Endothelial cell of umbilical vein (primary cell): ENCODE measurements at regions not wholly inside any gene's neighbourhood (a gene's known extent, or its start where the extent isn't known, plus 50 kb on each side); places are given as distances from the start of the nearest gene placed in this dataset.

ENCODE experiments used
- BruUV-seq: library from RNA; stranded (reverse); fragments of 400-500 nt; replicated peaks from 2 replicates; lab custom pipeline; 2021; lab: Mats Ljungman, UMichigan
- CTCF ChIA-PET: fragments of 300-600, 350-600 bp; sonication (Branson Sonifier 250); formaldehyde crosslinking; loops from one replicate; lab custom pipeline; 2021; ENCODE audit warnings: antibody characterized with exemption, inconsistent platforms; lab: Charles Lee
- POLR2A ChIA-PET: fragments of 300-600, 350-600 bp; sonication (Branson Sonifier 250); formaldehyde crosslinking; loops from one replicate; lab custom pipeline; 2021; ENCODE audit warnings: antibody characterized with exemption, inconsistent platforms; lab: Charles Lee
- DNase-seq: peaks from one replicate; pipeline ENCODE4 v3.0.0-alpha.2; 2011; ENCODE audit warnings: low read depth, low spot score
- FAIRE-seq: peaks from 2 replicates; lab custom pipeline; 2011; peaks lifted over from hg19 to GRCh38; lab: Jason Lieb, UNC
- H2AFZ ChIP-seq: 2 replicates; pipeline ENCODE4 v1.6.0; 2012; ENCODE audit warnings: low read depth, low read length, control low read depth, inconsistent platforms
- H3K27ac ChIP-seq: 2 replicates; pipeline ENCODE4 v1.5.1; 2011; ENCODE audit warnings: low read depth, mild to moderate bottlenecking, control low read depth, low read length, moderate library complexity; ENCODE audit not compliant: insufficient read depth
- H3K27me3 ChIP-seq, 2 experiments: 2 replicates each; pipeline versions ENCODE4 v1.6.0 to v1.6.1; 2011; ENCODE audit warnings: low read length in 2 of 2, mixed read lengths in 1 of 2; ENCODE audit not compliant: control insufficient read depth in 2 of 2, insufficient read depth in 2 of 2
- H3K36me3 ChIP-seq, 2 experiments: 2 replicates in 1 of 2; 3 replicates in 1 of 2; pipeline ENCODE4 v1.5.1; 2011; ENCODE audit warnings: low read length in 2 of 2, mild to moderate bottlenecking in 1 of 2, moderate library complexity in 1 of 2; ENCODE audit not compliant: control insufficient read depth in 2 of 2, insufficient read depth in 2 of 2; ENCODE audit errors: extremely low read depth in 1 of 2
- H3K4me1 ChIP-seq: 3 replicates; pipeline ENCODE4 v1.5.1; 2011; ENCODE audit warnings: mild to moderate bottlenecking, low read length; ENCODE audit not compliant: control insufficient read depth, insufficient read depth; ENCODE audit errors: extremely low read depth
- H3K4me2 ChIP-seq: 2 replicates; pipeline ENCODE4 v1.6.1; 2011; ENCODE audit warnings: low read length, control low read depth, mixed read lengths; ENCODE audit not compliant: insufficient read depth
- H3K4me3 ChIP-seq, 3 experiments: fragments of 200-600 bp in 1 of 3; sonication (generic), shearing (Covaris generic) in 1 of 3; replicated peaks in 1 of 3; 2 replicates each; pipeline ENCODE4 v1.5.1; 2011 to 2016; ENCODE audit warnings: control low read depth in 3 of 3, low read length in 3 of 3, mild to moderate bottlenecking in 2 of 3, inconsistent platforms in 1 of 3, low read depth in 1 of 3, moderate library complexity in 1 of 3; ENCODE audit not compliant: insufficient read depth in 1 of 3
- H3K79me2 ChIP-seq: 2 replicates; pipeline ENCODE4 v1.6.0; 2012; ENCODE audit warnings: low read length, inconsistent platforms; ENCODE audit not compliant: control insufficient read depth, insufficient read depth
- H3K9ac ChIP-seq: replicated peaks from 2 replicates; pipeline ENCODE3; 2011; ENCODE audit warnings: low read length, control low read depth; ENCODE audit not compliant: insufficient read depth; ENCODE audit errors: extremely low read depth
- H3K9me1 ChIP-seq: replicated peaks from 3 replicates; pipeline ENCODE4 v1.6.0; 2011; ENCODE audit warnings: mild to moderate bottlenecking, low read length; ENCODE audit not compliant: control insufficient read depth, insufficient read depth; ENCODE audit errors: extremely low read depth
- H3K9me3 ChIP-seq: replicated peaks from 2 replicates; pipeline ENCODE4 v1.5.1; 2012; ENCODE audit warnings: low read length, inconsistent platforms; ENCODE audit not compliant: control insufficient read depth, insufficient read depth
- H4K20me1 ChIP-seq: replicated peaks from 2 replicates; pipeline ENCODE3; 2011; ENCODE audit warnings: mild to moderate bottlenecking, low read length; ENCODE audit not compliant: control insufficient read depth, insufficient read depth; ENCODE audit errors: extremely low read depth
- EZH2 ChIP-seq: IDR thresholded peaks from 2 replicates; pipeline ENCODE4 v1.6.1; 2012; ENCODE audit warnings: borderline replicate concordance, low read depth, mild to moderate bottlenecking, moderate library complexity, low read length, inconsistent platforms; ENCODE audit not compliant: severe bottlenecking
- FOS ChIP-seq: IDR thresholded peaks from 2 replicates; pipeline ENCODE4 v1.6.1; 2011; ENCODE audit warnings: mild to moderate bottlenecking, low read length, moderate library complexity, borderline replicate concordance; ENCODE audit not compliant: insufficient read depth
- GATA2 ChIP-seq: IDR thresholded peaks from 2 replicates; pipeline ENCODE4 v1.7.0; 2011; ENCODE audit warnings: low read depth, mild to moderate bottlenecking, moderate library complexity, mixed read lengths, low read length; ENCODE audit not compliant: insufficient read length, insufficient read depth
- JUN ChIP-seq: IDR thresholded peaks from 2 replicates; pipeline ENCODE4 v1.6.1; 2011; ENCODE audit warnings: borderline replicate concordance, low read depth; ENCODE audit not compliant: insufficient read length, insufficient read depth
- MYC ChIP-seq: IDR thresholded peaks from one replicate; pipeline ENCODE4 v1.6.1; 2011; ENCODE audit warnings: mild to moderate bottlenecking, low read depth, low read length
- POLR2A ChIP-seq: IDR thresholded peaks from 2 replicates; pipeline ENCODE4 v1.6.1; 2012; ENCODE audit warnings: low read depth, mild to moderate bottlenecking, control low read depth, low read length
- POLR2AphosphoS5 ChIP-seq: IDR thresholded peaks from 2 replicates; pipeline ENCODE4 v1.6.1; 2012; ENCODE audit warnings: low read depth, mild to moderate bottlenecking, control low read depth, low read length, moderate library complexity; ENCODE audit not compliant: insufficient read depth
- dilution Hi-C: fragments of 300-500 bp; cut with MboI; formaldehyde crosslinking; loops from one replicate; pipeline ENCODE4 v1.15.0; 2019; ENCODE audit warnings: low sequenced_read_pairs; ENCODE audit not compliant: extremely low pct_ligation_motif_present
- intact Hi-C: fragments of 100-400 bp; cut with micrococcal nuclease; formaldehyde crosslinking; loops from one replicate; pipeline ENCODE4 v1.10.0; 2022
- TF ChIP-seq, protein P1 (sequence below): IDR thresholded peaks from 2 replicates; pipeline ENCODE4 v1.6.1; 2011; ENCODE audit not compliant: insufficient read depth, insufficient read length
- TF ChIP-seq, protein P2 (sequence below), 2 donors: IDR thresholded peaks; 1 replicate in 1 of 2; 2 replicates in 1 of 2; pipeline ENCODE4 v1.5.1; 2011; ENCODE audit warnings: low read length in 2 of 2, mild to moderate bottlenecking in 2 of 2, moderate library complexity in 2 of 2, control low read depth in 1 of 2, inconsistent platforms in 1 of 2, low read depth in 1 of 2; ENCODE audit not compliant: insufficient read depth in 1 of 2; ENCODE audit errors: extremely low read depth in 1 of 2

DNA sequence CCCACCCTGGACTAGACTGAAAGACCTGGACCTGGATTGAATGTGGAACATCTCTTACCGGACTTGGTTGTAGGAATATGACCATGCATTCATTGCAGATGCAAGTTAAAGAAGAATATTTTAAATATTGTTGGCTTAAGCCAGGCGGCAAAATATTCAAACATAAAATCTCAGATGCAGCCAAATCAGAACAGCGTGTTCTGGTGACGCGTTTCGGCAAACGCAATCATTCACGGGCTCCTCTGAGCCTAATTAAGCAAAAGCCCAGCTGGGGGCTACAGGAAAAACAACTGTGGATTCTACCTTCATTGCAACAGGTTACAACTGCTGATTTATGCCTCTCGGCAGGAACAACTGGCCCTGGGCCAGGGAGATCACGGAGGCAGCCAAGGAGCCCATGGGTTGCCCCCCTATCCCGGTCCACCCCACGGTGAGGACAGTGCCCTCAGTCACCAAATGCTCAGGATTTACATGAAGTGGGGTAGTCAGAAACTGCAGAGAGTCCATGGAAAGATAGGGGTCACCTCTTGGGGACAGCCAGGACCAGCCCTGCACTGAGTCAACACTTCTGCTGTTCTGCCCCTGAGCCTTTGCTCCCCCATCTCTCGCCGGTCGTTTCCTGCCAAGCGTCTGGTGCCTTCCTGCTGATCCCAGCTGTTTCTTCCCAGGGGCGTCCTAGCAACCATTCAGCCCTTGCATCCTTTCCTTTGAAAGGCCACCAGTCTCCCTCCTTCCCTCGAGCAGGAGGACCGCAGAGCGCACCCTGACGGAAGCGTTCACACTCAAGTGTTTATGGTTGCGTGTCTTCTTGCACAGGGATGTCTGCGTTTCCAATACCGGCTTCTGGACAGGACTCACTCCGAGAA is 64.4 kb upstream of the SFMBT2 start:
- Histone ChIP-seq H3K4me2 (no peak overlapping the region), H3K9me1 (no peaks in the 10 kb centered on the region), H3K27me3 (no peaks in the 10 kb centered on the region), H4K20me1 (no peaks in the 10 kb centered on the region), H3K4me3 (no peak overlapping the region), H3K27ac (no peak overlapping the region), H3K4me1 (no peaks in the 10 kb centered on the region), H3K36me3 (no peaks in the 10 kb centered on the region), H3K9ac (no peak overlapping the region), H3K9me3 (no peaks in the 10 kb centered on the region), H3K79me2 (no peaks in the 10 kb centered on the region), H2AFZ (no peak overlapping the region)
- DNase-seq: no peak
- BruUV-seq: no TSS peak
- ChIA-PET POLR2A (no interaction called here), CTCF (no interaction called here)
- dilution Hi-C loops: no loop called here
- TF ChIP-seq FOS (no peak), POLR2AphosphoS5 (no peak), GATA2 (no peak), MYC (no peak), JUN (no peak)
- TF ChIP-seq, protein P1, sequence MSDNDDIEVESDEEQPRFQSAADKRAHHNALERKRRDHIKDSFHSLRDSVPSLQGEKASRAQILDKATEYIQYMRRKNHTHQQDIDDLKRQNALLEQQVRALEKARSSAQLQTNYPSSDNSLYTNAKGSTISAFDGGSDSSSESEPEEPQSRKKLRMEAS: no peak
- FAIRE-seq: no peak
- intact Hi-C loops: no loop called here

DNA sequence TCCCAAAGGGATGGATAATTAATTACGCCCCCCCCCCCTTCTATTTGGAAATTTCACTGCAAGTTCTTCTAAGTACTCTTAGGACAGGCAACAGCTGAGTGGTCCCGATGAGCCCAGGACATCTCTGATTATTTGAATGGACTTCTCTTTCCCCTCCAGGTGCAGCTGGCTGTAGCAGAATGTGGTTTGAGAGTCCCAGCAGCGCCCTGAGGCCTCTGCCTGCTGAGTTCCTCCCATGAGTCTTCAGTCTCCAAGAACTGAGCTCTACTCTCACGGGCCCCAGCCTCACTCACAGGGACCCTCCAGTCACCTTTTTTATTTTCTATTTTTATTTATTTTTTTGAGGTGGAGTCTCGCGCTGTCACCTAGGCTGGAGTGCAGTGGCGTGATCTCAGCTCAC is 63.6 kb upstream of the SFMBT2 start:
- Histone ChIP-seq H3K36me3 (no peaks in the 10 kb centered on the region), H4K20me1 (no peaks in the 10 kb centered on the region), H3K9me1 (no peaks in the 10 kb centered on the region), H3K9ac (no peak overlapping the region), H3K79me2 (no peaks in the 10 kb centered on the region), H3K4me2 (no peak overlapping the region), H3K4me1 (no peaks in the 10 kb centered on the region), H3K9me3 (no peaks in the 10 kb centered on the region), H2AFZ (no peak overlapping the region), H3K27me3 (no peaks in the 10 kb centered on the region), H3K27ac (no peak overlapping the region), H3K4me3 (no peak overlapping the region)
- FAIRE-seq: no peak
- ChIA-PET POLR2A (no interaction called here), CTCF (no interaction called here)
- intact Hi-C loops (no loop called here), dilution Hi-C loops (no loop called here)
- TF ChIP-seq FOS: no peak
- TF ChIP-seq MYC: no peak
- TF ChIP-seq, protein P2, sequence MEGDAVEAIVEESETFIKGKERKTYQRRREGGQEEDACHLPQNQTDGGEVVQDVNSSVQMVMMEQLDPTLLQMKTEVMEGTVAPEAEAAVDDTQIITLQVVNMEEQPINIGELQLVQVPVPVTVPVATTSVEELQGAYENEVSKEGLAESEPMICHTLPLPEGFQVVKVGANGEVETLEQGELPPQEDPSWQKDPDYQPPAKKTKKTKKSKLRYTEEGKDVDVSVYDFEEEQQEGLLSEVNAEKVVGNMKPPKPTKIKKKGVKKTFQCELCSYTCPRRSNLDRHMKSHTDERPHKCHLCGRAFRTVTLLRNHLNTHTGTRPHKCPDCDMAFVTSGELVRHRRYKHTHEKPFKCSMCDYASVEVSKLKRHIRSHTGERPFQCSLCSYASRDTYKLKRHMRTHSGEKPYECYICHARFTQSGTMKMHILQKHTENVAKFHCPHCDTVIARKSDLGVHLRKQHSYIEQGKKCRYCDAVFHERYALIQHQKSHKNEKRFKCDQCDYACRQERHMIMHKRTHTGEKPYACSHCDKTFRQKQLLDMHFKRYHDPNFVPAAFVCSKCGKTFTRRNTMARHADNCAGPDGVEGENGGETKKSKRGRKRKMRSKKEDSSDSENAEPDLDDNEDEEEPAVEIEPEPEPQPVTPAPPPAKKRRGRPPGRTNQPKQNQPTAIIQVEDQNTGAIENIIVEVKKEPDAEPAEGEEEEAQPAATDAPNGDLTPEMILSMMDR (IDR thresholded peaks at IDR 0.05; ENCODE audit: extremely low read depth in 1 of 2, insufficient read depth in 1 of 2, low read depth in 1 of 2, low read length in 2 of 2): no peak
- TF ChIP-seq POLR2AphosphoS5: no peak
- TF ChIP-seq EZH2: no peak
- TF ChIP-seq, protein P1: no peak
- TF ChIP-seq GATA2: no peak
- TF ChIP-seq POLR2A: no peak
- no peak for TF ChIP-seq JUN
- BruUV-seq: no TSS peak
- no peak for DNase-seq
